ENCODE measurements at regions not wholly inside any gene's neighbourhood (a gene's known extent, or its start where the extent isn't known, plus 50 kb on each side); places are given as distances from the start of the nearest gene placed in this dataset.

GRCh38 chr6:11434565-11435326, 102.8 kb upstream of the TMEM170B start:
- no peak for TF ChIP-seq CTCF (IDR thresholded peaks at IDR 0.05; ENCODE audit: poor library complexity, severe bottlenecking)
- H3K27ac ChIP-seq (ENCODE audit: poor library complexity, severe bottlenecking), result peak overlapping the region; percentile 74

GRCh38 chr6:11433860-11434259, 103.7 kb upstream of the TMEM170B start:
- TF ChIP-seq CTCF (IDR thresholded peaks at IDR 0.05; ENCODE audit: poor library complexity, severe bottlenecking), result no peak
- no peak for ATAC-seq (ENCODE audit: low read depth)
- Histone ChIP-seq H3K4me1 (ENCODE audit: insufficient read depth, poor library complexity, severe bottlenecking) (peaks cover 38% of the 10 kb centered on the region), H3K27me3 (ENCODE audit: insufficient read depth, poor library complexity, severe bottlenecking) (no peaks in the 10 kb centered on the region), H3K36me3 (ENCODE audit: low read depth) (no peaks in the 10 kb centered on the region), H3K4me3 (ENCODE audit: severe bottlenecking) (no peak overlapping the region), H3K27ac (ENCODE audit: poor library complexity, severe bottlenecking) (peak overlapping the region; percentile 74), H3K9me3 (ENCODE audit: severe bottlenecking) (no peaks in the 10 kb centered on the region)
- DNase-seq (ENCODE audit: low spot score), result no peak

More at GRCh38 chr6:11434565-11435326, 102.8 kb upstream of the TMEM170B start:
- peaks cover 38% of the 10 kb centered on the region for H3K4me1 ChIP-seq (ENCODE audit: insufficient read depth, poor library complexity, severe bottlenecking)
- DNase-seq (ENCODE audit: low spot score) (no peak), ATAC-seq (ENCODE audit: low read depth) (peak; percentile 81)
- no peak overlapping the region for H3K4me3 ChIP-seq (ENCODE audit: severe bottlenecking)
- H3K36me3 ChIP-seq (ENCODE audit: low read depth), result no peaks in the 10 kb centered on the region
- H3K9me3 ChIP-seq (ENCODE audit: severe bottlenecking), result no peaks in the 10 kb centered on the region
- H3K27me3 ChIP-seq (ENCODE audit: insufficient read depth, poor library complexity, severe bottlenecking), result no peaks in the 10 kb centered on the region

- ATAC-seq (ENCODE audit: low read depth) (peak; percentile 63), DNase-seq (ENCODE audit: low spot score) (no peak)
- Histone ChIP-seq H3K36me3 (ENCODE audit: low read depth) (no peaks in the 10 kb centered on the region), H3K4me3 (ENCODE audit: severe bottlenecking) (no peak overlapping the region), H3K27ac (ENCODE audit: poor library complexity, severe bottlenecking) (peak overlapping the region; percentile 74), H3K4me1 (ENCODE audit: insufficient read depth, poor library complexity, severe bottlenecking) (peaks cover 35% of the 10 kb centered on the region), H3K27me3 (ENCODE audit: insufficient read depth, poor library complexity, severe bottlenecking) (no peaks in the 10 kb centered on the region), H3K9me3 (ENCODE audit: severe bottlenecking) (no peaks in the 10 kb centered on the region)
- no peak for TF ChIP-seq CTCF (IDR thresholded peaks at IDR 0.05; ENCODE audit: poor library complexity, severe bottlenecking)
These were observed 104.7 kb upstream of the TMEM170B start for GRCh38 chr6:11432713-11433450.

- H3K4me1 ChIP-seq (ENCODE audit: insufficient read depth, poor library complexity, severe bottlenecking), result peaks cover 41% of the 10 kb centered on the region
- no peak for ATAC-seq (ENCODE audit: low read depth)
- no peaks in the 10 kb centered on the region for H3K9me3 ChIP-seq (ENCODE audit: severe bottlenecking)
- H3K36me3 ChIP-seq (ENCODE audit: low read depth), result no peaks in the 10 kb centered on the region
- H3K4me3 ChIP-seq (ENCODE audit: severe bottlenecking), result no peak overlapping the region
- no peak for TF ChIP-seq CTCF (IDR thresholded peaks at IDR 0.05; ENCODE audit: poor library complexity, severe bottlenecking)
- peak overlapping the region; percentile 74 for H3K27ac ChIP-seq (ENCODE audit: poor library complexity, severe bottlenecking)
- no peaks in the 10 kb centered on the region for H3K27me3 ChIP-seq (ENCODE audit: insufficient read depth, poor library complexity, severe bottlenecking)
- no peak for DNase-seq (ENCODE audit: low spot score)
These were observed 105.5 kb upstream of the TMEM170B start for GRCh38 chr6:11432091-11432490.
